ENCODE measurements at regions not wholly inside any gene's neighbourhood (a gene's known extent, or its start where the extent isn't known, plus 50 kb on each side); places are given as distances from the start of the nearest gene placed in this dataset.

DNA sequence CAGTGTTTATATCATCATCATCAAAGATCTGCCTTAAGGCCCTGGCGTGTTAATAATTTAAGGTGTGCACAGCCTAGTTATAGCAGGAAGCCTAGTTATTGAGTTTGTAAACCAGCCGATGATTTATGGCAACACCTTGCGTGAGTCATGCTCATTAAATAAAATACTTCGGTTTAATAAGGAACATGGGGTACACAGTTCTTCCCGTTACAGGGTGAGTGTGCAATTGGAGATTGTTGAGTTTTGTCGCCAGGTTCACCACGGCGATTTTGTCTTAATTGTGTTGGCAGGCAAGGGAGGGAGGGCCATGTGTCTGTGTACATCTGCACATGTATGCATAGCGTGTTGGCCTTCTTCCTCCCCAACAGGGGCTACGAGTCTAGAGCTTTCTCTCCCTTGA, 104.0 kb downstream of the TFAP2A start:
- TF ChIP-seq, protein P1, sequence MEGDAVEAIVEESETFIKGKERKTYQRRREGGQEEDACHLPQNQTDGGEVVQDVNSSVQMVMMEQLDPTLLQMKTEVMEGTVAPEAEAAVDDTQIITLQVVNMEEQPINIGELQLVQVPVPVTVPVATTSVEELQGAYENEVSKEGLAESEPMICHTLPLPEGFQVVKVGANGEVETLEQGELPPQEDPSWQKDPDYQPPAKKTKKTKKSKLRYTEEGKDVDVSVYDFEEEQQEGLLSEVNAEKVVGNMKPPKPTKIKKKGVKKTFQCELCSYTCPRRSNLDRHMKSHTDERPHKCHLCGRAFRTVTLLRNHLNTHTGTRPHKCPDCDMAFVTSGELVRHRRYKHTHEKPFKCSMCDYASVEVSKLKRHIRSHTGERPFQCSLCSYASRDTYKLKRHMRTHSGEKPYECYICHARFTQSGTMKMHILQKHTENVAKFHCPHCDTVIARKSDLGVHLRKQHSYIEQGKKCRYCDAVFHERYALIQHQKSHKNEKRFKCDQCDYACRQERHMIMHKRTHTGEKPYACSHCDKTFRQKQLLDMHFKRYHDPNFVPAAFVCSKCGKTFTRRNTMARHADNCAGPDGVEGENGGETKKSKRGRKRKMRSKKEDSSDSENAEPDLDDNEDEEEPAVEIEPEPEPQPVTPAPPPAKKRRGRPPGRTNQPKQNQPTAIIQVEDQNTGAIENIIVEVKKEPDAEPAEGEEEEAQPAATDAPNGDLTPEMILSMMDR (IDR thresholded peaks at IDR 0.05; ENCODE audit: extremely low read depth in 1 of 2, insufficient read depth in 1 of 2, low read depth in 1 of 2, low read length in 2 of 2), result no peak
- no peak for TF ChIP-seq EZH2 (IDR thresholded peaks at IDR 0.05; ENCODE audit: borderline replicate concordance, low read depth, low read length, severe bottlenecking)
